SU-DHL-6 (cell line): ENCODE measurements at regions not wholly inside any gene's neighbourhood (a gene's known extent, or its start where the extent isn't known, plus 50 kb on each side); places are given as distances from the start of the nearest gene placed in this dataset.

Experiments
- EZH2phosphoT487 ChIP-seq: fragments of 200-600 bp; sonication (generic), shearing (Covaris generic); conservative IDR thresholded peaks from 2 replicates; pipeline ENCODE4 v1.6.1; 2018; ENCODE audit warnings: mild to moderate bottlenecking, antibody characterized with exemption, low read length, moderate library complexity, mixed read lengths
- TF ChIP-seq, protein P1 (sequence below): fragments of 200-600 bp; sonication (generic); IDR thresholded peaks from one replicate; pipeline ENCODE4 v1.5.1; 2017; ENCODE audit warnings: antibody characterized with exemption, mild to moderate bottlenecking, low read length, moderate library complexity; ENCODE audit not compliant: insufficient read depth, poor library complexity, severe bottlenecking

DNA sequence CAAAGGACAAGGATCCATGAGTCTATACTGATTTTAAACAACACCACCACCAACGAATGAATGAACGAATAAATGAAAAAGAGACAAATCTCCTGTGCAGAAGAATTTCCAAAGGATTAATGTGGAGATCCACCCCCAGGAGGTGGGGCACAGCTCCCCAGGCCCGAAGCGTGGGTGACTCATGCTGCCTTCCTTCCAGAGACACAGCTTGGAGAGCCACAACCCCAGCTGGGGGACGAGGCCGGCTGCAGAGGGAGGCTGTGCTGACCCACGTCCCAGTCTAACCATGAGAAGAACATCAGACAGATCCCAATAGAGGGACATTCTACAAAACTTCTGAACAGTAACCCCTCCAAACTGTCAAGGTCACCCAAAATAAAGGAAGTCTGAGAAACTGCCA, 557.3 kb upstream of the SALL3 start:
- TF ChIP-seq, protein P1, sequence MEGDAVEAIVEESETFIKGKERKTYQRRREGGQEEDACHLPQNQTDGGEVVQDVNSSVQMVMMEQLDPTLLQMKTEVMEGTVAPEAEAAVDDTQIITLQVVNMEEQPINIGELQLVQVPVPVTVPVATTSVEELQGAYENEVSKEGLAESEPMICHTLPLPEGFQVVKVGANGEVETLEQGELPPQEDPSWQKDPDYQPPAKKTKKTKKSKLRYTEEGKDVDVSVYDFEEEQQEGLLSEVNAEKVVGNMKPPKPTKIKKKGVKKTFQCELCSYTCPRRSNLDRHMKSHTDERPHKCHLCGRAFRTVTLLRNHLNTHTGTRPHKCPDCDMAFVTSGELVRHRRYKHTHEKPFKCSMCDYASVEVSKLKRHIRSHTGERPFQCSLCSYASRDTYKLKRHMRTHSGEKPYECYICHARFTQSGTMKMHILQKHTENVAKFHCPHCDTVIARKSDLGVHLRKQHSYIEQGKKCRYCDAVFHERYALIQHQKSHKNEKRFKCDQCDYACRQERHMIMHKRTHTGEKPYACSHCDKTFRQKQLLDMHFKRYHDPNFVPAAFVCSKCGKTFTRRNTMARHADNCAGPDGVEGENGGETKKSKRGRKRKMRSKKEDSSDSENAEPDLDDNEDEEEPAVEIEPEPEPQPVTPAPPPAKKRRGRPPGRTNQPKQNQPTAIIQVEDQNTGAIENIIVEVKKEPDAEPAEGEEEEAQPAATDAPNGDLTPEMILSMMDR, result no peak
- TF ChIP-seq EZH2phosphoT487, result no peak
